IPS DF 4.7 (cell line): ENCODE measurements at regions not wholly inside any gene's neighbourhood (a gene's known extent, or its start where the extent isn't known, plus 50 kb on each side); places are given as distances from the start of the nearest gene placed in this dataset.

Experiments used
- DNase-seq: peaks from one replicate; pipeline ENCODE4 v3.0.0-alpha.2; 2013; ENCODE audit warnings: low spot score; ENCODE audit errors: extremely low read depth

DNA sequence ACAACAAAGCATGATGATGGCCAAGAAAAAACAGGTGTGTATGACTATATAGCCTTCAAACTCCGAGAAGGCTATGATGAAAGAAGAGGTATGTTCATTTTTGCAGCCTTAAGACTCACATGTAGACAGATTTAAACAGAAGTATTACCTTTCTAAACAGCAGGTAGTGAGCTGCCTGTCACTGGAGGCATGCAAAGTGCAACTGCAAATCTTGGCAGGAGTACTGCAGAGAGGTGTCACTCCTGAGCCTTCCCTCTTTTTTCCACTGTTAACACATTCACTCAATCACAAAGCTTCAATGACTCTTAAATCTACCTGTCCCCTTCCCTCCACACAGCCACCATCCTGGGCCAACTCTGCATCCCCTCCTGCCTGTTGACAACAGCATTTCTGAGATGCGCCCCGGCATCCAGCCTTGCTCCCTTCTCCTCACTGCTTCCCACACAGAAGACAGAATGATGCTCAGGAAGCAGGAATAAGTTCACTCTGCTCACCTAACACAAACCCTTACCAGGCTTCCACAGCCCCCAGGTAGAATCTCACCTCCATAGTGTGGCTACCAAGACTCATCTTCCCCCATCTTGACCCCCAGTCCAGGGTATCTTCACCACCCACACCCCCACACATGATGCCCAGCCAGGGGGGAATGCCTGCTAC, 161.9 kb upstream of the ZMIZ1 start:
- no peak for DNase-seq

DNA sequence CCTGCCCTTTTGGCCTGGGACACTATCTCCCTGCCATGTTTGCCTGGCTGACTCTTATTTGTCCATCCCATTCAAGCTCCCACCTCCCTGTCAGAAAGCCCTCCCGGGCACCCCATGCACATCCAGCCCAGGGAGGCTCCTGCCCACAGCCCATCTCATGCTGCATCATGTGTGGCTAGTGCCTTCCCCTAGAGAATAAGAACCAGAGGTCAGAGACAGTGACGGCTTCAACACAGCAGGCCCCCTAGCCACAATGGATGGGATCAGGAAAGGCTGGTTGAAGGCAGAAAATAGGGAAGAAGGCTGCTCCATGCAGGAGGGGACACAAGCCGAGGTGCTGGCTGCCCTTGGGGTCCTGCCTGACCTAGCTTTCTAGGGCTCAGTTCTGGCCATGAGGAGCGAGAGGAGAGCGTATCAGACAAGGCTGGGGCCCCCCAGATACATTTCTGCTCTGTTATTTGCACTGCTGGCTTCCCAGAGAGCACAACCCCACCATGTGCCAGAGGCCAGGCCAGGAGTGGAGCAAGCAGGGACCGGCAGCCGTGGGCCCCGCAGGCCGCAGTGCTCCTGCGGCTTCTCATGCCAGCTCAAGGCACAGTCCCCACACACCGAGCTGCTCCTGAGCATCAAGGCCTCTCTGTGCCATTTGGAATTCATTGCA, 161.1 kb upstream of the ZMIZ1 start:
- no peak for DNase-seq

DNA sequence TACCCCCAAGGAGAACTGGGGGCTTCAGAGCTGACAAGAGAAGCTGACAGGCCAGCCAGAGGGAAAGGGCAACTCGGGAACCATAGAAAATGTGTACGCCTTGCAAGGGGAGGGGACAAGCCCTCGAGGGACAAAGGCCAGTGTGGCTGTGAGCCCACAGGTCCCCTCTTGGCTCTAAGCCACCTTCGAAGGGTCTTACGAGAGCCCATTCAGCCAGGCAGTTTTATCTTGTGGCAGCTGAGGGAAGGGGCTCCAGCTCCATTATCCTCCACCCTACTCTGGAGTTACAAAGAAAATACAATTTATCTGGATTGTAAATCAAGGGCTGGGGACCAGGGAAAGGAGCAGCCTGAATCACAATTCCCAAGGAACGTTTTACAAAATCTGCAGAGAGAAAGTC, 159.5 kb upstream of the ZMIZ1 start:
- DNase-seq = no peak

DNA sequence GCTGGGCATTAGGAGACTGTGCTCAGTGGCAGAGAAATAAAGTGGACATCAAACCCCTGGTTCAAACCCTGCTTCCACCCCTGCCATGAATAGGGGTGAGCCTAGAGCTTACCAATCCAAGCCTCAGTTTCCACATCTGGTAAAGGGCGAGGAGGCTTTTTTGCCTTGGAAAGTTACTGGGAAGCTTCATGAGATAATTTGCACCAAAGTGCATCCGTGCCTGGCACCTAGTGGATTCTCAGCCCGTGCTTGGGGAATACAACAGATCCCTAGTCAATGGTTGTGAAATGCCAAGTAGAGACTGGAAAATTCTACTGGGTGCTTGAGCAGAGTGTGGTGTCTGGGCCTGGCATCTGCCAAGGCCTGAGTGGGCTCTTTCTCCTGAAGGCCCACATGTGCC, 158.7 kb upstream of the ZMIZ1 start:
- no peak for DNase-seq

DNA sequence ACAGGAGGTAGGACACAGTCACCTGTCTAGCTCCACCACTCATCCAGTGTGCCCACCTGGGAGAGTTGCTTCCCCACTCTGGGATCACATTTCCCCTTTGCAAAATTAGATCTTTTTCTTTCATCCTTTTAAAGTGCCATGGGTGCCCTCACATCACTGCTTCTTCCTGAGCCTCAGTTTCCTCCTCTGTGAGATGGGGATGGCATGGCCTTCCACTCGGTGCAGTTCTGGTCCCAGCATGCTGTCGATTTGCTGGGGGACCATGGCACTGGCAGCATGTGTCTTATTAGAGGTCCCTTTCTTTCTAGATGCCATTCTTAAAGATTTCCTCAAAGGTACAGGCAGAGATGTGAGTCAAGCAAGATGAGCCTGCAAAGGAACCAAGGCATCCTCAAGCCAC, 158.3 kb upstream of the ZMIZ1 start:
- DNase-seq = no peak

DNA sequence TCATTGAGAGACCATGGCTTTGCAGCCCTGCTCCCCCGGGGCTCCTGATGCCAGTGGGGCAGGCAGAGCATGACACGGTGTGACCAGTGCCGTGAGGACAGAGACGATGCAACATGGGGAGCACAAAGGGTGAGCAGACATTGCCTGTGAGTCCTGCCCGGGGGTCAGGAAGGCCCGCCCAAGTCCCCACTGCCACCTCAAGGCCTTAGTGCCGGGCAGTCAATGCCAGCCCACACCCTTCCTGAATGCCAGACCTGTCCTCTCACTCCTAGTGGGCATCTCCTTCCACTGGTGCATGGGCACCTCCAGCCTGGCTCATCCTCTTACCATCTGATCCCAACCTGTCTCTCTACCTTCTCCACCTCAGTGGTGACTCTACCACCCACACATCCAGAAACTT, 157.9 kb upstream of the ZMIZ1 start:
- no peak for DNase-seq

DNA sequence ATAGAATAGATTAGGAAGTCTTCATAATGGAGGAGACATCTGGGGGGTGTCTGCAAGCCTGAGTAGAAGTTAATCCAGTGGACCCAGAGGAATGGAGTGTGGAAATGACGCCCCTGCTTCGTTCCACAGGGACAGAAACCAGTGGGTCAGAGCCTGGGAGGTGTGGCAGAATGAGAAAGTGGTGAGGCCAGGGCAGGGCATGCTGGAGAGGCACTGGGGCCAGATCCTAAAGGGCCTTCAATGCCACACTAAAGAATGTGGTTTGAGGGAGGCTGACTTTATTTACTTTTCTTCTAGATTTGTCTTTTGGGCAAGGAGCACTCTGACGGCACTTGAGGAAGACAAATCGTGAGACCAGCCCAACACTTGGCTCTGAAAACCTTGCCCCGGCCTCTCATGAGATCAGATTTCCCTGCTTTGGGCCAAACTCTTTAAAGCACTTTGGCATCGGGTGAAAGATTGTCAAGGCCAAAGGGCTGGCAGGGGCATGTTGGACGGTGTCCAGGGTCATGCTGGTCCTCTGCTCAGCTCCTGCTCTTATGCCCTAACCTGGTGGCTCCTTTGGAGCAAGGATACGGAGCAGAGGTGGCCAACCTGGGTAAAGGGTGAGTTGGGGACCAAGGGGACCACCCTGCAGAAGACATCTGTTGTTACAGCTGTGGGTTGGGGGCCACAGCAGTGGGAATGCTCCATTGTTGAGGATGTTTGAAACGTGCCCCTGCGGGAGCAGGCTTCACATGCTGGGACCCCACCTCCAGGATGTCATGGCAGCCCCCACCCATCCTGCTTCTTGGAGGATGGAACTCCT, 157.0 kb upstream of the ZMIZ1 start:
- no peak for DNase-seq

DNA sequence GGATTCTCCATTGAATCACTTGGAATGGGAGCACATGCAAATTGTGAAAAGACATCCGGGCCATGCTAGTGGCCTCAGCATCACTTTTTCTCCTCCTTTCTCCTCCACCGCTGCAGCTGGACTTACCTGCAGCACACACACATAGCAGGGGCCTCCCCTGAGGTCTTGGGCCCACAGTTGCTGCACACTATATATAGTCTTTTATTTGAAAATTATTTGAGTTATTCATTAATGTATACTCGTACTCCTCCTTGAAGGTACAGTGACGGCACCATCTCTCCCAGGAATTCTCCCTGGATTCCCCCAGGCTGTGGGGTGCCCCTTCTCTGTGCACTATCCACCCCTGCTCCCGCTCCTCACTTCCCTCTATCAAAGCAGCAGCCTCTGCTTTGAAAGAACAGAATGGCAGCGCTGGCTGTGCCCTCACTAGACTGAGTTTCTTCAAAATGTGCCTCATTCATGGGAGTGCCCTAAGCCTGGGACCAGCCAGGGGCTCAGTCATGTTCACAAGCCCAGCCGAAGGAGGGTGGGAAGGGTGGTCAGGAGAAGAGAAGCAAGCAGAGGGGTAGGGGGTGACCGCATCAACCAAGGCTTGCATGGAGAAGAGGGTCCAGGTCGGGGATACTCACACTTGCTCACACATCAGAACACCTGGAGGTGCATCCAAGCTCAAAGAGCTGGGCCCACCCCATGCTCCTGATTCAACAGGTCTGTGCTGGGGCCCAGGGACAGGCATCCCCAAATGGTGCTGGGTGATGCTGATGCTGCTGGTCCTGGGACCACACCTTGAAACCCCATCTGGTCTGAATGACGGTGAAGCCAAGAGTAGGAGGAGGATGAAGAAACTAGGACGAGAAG, 156.2 kb upstream of the ZMIZ1 start:
- DNase-seq = no peak

DNA sequence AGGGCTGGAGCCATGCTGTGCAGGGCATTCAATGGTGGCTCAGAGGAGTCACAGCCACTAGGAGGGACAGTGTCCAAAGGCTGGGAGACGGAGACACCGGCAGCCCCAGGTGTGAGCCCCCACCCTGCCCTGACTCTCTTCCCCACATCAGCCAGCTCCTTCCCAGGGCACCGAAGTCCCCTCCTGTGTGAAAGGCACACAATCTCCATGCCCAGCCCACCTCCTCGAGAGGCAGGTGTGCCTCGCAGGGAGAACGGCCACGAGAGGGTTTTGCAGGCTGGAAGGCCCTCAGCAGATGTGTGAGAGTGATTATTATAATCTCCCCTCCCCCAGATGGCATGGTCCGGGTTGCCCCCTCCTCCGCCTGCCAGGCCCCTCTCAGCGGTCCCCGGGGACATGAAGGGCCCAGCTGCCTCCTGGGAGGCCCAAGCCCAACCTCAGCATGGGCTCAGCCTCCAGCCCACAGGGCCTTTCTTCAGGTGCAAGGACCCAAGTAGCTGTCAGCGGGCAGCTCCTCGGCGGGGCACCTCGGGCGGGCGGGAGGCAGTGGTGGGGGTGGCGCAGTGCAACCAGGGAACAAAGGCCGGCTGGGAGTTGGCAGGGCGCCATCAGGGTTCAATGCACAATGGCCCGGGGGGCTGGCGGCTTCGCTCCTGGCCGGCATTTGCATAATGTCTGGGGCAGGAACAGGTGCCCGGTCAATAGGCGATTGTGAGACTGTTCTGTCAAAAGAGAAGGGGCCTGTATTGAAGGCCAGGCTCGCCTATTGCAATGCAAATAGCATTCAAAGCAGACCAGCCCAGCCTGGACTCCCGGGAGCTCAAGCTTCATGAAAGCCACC, 155.3 kb upstream of the ZMIZ1 start:
- no peak for DNase-seq

DNA sequence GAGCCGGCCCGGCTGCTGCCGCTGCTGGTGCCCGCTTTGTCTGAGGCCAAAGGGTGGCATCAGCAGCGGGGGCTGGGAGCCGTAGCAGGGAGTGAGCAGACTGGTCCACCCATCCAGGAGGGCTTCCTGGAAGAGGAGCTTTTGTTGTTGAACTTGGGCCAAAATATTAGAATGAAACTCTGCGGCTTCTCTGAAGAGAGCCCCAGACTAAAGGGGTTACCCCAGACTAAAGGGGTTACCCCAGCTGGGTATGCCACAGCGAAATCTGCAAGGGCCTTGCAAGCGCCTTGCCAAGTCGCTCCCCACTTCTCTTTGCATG, 154.7 kb upstream of the ZMIZ1 start:
- DNase-seq = no peak

DNA sequence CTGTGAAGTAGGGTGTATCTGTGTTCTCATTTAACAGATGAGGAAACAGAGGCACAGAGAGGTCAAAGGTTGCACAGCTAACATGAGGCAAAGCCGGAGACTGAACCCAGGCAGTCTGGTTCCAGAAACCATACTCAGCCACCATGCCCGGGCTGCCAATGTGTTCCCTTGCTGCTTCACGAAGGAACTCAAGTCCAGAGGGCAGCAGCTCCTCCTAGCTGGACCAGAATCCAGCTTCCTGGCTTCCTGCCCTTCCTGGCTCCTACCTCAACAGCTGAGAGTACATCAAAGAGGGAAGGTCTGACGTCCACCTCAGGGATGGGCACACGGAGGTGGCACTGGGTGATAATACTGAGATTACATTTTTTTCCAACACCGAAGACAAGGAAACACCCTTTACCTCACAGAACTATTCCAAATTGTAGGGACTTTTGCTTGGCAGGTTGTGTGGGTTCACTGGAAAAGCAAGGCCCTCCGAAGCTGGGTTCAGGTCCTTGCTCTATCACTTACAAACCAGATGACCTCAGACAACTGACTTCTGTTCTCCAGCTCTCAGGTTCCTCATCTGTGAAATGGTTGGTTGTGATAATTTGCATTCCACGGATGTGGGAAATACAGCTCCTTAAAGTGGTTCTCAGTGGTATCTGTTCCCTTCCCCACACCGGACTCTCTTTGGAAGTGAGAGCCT, 154.1 kb upstream of the ZMIZ1 start:
- no peak for DNase-seq

DNA sequence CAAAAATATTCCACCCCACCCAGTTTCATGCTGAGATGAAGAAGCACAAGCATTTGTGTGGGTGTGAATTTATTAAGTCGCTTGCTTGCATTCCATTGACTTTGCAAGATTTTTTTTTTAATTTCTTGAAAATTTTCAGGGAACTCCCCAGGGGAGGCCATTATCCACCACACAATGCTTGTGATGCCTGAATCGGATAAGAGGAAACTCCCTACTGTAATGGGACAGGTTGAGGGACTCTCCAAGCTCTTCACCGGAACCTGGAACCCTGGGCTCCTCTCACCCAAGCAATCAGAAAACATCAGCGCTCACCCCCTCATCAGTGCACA, 153.6 kb upstream of the ZMIZ1 start:
- DNase-seq = no peak

DNA sequence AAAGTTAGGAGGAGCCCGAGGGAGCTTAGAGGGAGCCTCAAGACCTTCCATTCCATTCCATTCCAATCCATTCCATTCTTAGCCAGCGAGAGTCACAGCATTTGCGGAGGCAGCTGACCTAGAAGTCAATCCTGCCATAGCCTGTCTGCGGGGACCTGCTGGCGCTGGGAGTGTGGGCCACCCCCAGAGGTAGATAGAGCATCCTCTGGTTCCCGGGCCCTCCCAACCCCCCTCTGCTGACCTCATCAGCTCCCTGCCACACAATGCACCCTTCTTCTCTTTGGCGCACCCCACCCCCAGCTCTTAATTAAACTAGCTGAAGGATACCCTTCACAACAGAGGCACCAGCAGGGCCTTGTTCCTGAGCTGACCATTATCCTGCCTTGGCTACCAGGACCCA, 152.5 kb upstream of the ZMIZ1 start:
- no peak for DNase-seq

DNA sequence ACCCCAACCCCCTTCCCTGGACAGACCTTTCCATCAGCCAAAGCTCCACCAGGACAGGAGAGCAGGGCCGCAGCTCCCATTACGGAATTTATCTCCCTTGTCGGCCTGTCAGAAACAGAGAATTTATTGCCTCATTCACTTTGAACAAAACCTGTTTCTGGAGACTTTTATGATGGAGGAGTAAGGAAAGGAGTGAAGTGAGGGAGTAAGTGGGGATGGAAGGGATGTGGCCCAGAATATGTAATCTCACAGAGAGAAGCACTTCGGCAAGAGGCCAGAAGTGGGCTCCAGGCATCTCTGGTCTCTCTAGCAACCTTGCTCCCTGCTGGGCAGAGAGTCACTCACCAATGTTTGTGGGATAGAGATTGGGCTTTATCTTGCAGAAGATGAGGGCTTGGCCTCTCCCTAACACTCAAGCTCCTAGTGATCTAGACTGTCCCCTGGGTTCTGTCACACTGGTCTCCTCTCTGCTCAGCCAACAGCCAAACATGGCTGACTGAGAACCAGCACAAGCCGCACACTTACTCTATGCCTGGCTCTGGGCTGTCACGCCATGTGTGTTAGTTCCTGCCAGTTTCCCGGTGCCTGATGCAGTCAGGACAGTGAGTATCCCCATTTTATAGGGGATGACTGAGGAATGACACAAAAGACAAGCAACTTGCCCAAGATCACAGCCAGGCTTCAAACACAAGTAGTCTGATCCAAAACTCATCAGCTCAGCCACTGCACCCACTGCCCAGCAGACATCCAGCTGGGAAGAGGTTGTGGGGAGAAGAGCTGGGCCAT, 149.4 kb upstream of the ZMIZ1 start:
- no peak for DNase-seq

DNA sequence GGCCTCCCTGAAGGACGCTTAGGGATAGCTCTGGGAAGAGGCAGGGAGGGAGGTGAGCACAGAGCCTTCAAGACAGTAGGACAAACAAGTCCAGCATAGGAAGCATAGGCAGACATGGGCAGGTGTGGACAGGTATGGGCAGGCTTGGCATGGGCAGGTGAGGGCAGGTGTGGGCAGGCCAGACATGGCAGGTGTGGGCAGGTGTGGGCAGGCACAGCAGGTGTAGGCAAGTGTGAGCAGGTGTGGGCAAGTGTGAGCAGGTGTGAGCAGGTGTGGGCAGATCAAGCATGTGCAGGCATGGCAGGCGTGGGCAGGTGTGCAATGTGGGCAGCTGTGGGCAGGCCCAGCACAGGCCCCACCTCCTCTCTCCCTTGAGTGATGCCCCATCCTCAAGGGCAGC, 148.8 kb upstream of the ZMIZ1 start:
- no peak for DNase-seq

DNA sequence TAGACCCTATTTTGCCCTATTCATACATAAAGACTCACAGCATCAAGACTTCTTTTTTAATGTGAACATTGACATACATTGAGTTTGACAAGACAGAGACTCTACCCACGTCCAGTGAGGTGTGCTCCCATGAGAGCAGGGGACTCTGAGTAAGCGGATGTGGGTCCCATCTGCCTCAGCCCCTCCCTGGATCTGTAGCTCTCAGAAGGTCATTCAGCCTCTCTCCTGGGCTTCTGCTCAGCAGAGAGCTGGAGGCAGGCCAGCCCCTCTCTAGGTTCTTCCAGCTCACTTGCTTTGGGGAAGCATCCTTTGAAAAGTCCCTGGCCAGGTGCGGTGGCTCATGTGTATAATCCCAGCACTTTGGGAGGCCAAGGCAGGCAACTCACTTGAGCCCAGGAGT, 146.9 kb upstream of the ZMIZ1 start:
- no peak for DNase-seq

DNA sequence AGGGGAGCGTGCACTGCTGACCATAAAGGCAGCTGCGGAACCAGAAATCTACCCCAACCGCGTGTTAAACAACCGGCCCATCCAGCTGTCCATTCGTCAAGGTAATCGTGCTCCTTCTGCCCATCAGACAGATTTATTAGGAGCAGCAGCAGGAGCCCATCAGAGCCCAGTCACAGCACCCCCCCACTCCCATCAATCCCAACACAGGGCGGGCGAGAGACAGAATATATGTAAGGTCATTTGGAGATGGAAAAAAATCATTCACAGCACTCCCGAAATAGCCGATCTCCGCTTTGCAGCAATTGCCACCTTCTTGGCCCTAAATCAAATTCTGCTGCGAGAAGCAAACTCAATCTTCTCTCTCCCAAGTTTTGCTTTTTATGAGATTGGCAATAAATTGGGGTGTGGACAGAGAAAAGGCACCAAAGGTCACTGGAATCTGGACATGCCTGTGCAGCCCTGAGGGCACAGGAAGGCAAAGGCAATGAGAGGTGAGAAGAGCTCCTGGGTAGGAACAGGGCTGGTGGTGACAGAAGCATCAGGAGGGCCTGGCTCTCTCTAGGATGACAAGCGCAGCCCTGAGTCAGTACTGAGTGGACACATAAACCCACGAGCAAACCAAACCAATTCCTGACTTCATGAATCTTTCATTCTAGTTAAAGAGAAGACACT, 145.0 kb upstream of the ZMIZ1 start:
- no peak for DNase-seq

DNA sequence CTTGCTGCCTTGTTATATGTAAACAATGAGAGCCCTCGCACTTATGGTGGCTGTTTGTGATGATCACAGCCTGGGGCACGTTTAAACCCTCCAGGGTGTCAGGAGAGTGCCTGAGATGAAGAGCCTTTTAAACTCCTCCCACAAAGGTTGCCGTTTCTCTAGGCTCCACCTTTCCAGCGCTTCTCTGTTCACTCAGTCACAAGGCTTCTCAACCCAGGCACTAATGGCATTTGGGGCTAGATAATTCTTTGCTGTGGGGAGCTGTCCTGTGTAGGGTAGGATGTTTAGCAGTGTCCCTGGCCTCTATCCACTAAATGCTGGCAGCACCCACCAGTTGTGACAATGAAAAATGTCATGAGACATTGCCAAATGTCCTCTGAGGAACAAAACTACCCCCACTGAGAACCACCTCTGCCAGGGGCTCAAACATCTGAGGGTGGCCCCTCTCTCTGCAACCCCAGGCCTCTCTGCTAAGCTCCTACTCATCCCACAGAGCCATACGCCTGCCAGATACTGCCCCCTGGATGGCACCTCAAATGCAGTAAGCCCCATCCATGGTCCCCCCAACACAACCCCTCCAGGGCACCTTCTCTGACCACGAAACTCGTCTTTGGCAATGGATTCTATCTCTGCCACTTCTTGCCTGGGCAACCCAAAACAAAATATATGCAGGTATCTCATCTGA, 144.3 kb upstream of the ZMIZ1 start:
- no peak for DNase-seq

DNA sequence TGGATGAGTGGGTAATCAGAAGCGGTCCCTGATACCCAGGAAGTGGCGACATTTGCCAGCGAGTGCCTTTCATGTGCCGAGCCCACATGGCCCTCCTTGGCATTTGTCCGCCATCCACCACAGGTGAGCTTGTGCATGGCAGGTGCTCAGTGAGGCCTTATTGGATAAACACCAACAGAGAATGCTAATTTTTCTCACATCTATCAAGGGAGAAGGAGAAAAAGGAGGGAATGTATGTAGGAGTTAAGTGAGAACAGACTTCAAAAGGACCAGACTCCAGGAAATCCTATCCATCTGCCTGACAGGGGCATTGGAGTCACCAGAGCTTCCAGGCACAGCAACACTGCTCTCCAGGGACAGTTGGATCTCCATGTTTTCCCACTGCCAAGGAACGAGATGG, 143.5 kb upstream of the ZMIZ1 start:
- DNase-seq = no peak
